ENCODE measurements at regions not wholly inside any gene's neighbourhood (a gene's known extent, or its start where the extent isn't known, plus 50 kb on each side); places are given as distances from the start of the nearest gene placed in this dataset.
"Not testable (repeated sequence)": the region's sequence is repeated elsewhere in the genome, so short reads cannot be mapped to it uniquely, and the experiment has no call there.

- Mint-ChIP-seq H3K36me3 (ENCODE audit: low read depth) (no peaks in the 10 kb centered on the region), H3K27me3 (no peaks in the 10 kb centered on the region), H3K4me1 (ENCODE audit: low read depth) (peaks cover 63% of the 10 kb centered on the region), H3K27ac (no peak overlapping the region), H3K4me3 (no peak overlapping the region), H3K9me3 (no peaks in the 10 kb centered on the region)
- ATAC-seq (no peak), DNase-seq (no peak)
- intact Hi-C loops (cut with micrococcal nuclease), result loop anchor here (5.0 kb wide), 1 partner anchor 127 kb away; no protein-coding TSS in a partner anchor
- ChIA-PET CTCF (interaction anchor here (0.7 to 6.9 kb wide), 7 partner anchors 9 to 203 kb away, joined by 3 to 110 read pairs (median 21); no protein-coding TSS in a partner anchor), POLR2A (no interaction called here)
- TF ChIP-seq, protein P1, sequence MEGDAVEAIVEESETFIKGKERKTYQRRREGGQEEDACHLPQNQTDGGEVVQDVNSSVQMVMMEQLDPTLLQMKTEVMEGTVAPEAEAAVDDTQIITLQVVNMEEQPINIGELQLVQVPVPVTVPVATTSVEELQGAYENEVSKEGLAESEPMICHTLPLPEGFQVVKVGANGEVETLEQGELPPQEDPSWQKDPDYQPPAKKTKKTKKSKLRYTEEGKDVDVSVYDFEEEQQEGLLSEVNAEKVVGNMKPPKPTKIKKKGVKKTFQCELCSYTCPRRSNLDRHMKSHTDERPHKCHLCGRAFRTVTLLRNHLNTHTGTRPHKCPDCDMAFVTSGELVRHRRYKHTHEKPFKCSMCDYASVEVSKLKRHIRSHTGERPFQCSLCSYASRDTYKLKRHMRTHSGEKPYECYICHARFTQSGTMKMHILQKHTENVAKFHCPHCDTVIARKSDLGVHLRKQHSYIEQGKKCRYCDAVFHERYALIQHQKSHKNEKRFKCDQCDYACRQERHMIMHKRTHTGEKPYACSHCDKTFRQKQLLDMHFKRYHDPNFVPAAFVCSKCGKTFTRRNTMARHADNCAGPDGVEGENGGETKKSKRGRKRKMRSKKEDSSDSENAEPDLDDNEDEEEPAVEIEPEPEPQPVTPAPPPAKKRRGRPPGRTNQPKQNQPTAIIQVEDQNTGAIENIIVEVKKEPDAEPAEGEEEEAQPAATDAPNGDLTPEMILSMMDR (IDR thresholded peaks at IDR 0.05), result no peak
Observed at GRCh38 chr22:22754961-22755777, 110.8 kb downstream of the GGTLC2 start.

- intact Hi-C loops (cut with micrococcal nuclease), result no loop called here
- Mint-ChIP-seq H3K27ac (no peak overlapping the region), H3K4me3 (no peak overlapping the region), H3K4me1 (ENCODE audit: low read depth) (peaks cover 67% of the 10 kb centered on the region), H3K36me3 (ENCODE audit: low read depth) (no peaks in the 10 kb centered on the region), H3K27me3 (no peaks in the 10 kb centered on the region), H3K9me3 (no peaks in the 10 kb centered on the region)
- TF ChIP-seq, protein P1 (IDR thresholded peaks at IDR 0.05), result no peak
- ChIA-PET POLR2A (no interaction called here), CTCF (interaction anchor here (1.0 to 3.9 kb wide), 6 partner anchors 10 to 290 kb away, joined by 3 to 32 read pairs (median 6); no protein-coding TSS in a partner anchor)
- ATAC-seq (no peak), DNase-seq (no peak)
Observed at GRCh38 chr22:22755778-22756100, 111.3 kb downstream of the GGTLC2 start.

GRCh38 chr22:22756109-22756508 lies 111.7 kb downstream of the GGTLC2 start:
- intact Hi-C loops (cut with micrococcal nuclease), result no loop called here
- Mint-ChIP-seq H3K4me1 (ENCODE audit: low read depth) (peaks cover 67% of the 10 kb centered on the region), H3K4me3 (no peak overlapping the region), H3K9me3 (no peaks in the 10 kb centered on the region), H3K27ac (peak overlapping the region; percentile 22), H3K27me3 (no peaks in the 10 kb centered on the region), H3K36me3 (ENCODE audit: low read depth) (no peaks in the 10 kb centered on the region)
- no peak for DNase-seq
- POLR2A ChIA-PET, result no interaction called here
- CTCF ChIA-PET, result interaction anchor here (1.0 to 3.9 kb wide), 7 partner anchors 10 to 290 kb away, joined by 3 to 32 read pairs (median 4); no protein-coding TSS in a partner anchor
- TF ChIP-seq, protein P1 (IDR thresholded peaks at IDR 0.05), result no peak
- no peak for ATAC-seq

GRCh38 chr22:22756551-22757201 lies 112.3 kb downstream of the GGTLC2 start:
- H3K27me3 Mint-ChIP-seq; POLR2A ChIA-PET; ATAC-seq; H3K9me3 Mint-ChIP-seq; intact Hi-C loops (cut with micrococcal nuclease); DNase-seq; H3K4me3 Mint-ChIP-seq; H3K36me3 Mint-ChIP-seq (ENCODE audit: low read depth): not testable (repeated sequence)
- H3K27ac Mint-ChIP-seq, result peak overlapping the region; percentile 22
- CTCF ChIA-PET, result interaction anchor here (1.0 to 3.9 kb wide), 7 partner anchors 11 to 291 kb away, joined by 3 to 32 read pairs (median 4); no protein-coding TSS in a partner anchor
- H3K4me1 Mint-ChIP-seq (ENCODE audit: low read depth), result peaks cover 67% of the 10 kb centered on the region

GRCh38 chr22:22758101-22758807 lies 113.8 kb downstream of the GGTLC2 start:
- ATAC-seq; intact Hi-C loops (cut with micrococcal nuclease); H3K36me3 Mint-ChIP-seq (ENCODE audit: low read depth): not testable (repeated sequence)

More at GRCh38 chr22:22758101-22758807, 113.8 kb downstream of the GGTLC2 start:
- CTCF ChIA-PET, result interaction anchor here (0.8 to 1.7 kb wide), 3 partner anchors 11 to 119 kb away, joined by 3 to 8 read pairs (median 4); no protein-coding TSS in a partner anchor
- H3K4me3 Mint-ChIP-seq, DNase-seq, POLR2A ChIA-PET, H3K9me3 Mint-ChIP-seq, H3K27me3 Mint-ChIP-seq: not testable (repeated sequence)
- Mint-ChIP-seq H3K27ac (peak overlapping the region; percentile 47), H3K4me1 (ENCODE audit: low read depth) (peaks cover 67% of the 10 kb centered on the region)

Measured in activated CD8-positive, alpha-beta T cell treated with anti-CD3 and anti-CD28 coated beads for 36 hours (primary cell).